ENCODE measurements at regions not wholly inside any gene's neighbourhood (a gene's known extent, or its start where the extent isn't known, plus 50 kb on each side); places are given as distances from the start of the nearest gene placed in this dataset.

DNA sequence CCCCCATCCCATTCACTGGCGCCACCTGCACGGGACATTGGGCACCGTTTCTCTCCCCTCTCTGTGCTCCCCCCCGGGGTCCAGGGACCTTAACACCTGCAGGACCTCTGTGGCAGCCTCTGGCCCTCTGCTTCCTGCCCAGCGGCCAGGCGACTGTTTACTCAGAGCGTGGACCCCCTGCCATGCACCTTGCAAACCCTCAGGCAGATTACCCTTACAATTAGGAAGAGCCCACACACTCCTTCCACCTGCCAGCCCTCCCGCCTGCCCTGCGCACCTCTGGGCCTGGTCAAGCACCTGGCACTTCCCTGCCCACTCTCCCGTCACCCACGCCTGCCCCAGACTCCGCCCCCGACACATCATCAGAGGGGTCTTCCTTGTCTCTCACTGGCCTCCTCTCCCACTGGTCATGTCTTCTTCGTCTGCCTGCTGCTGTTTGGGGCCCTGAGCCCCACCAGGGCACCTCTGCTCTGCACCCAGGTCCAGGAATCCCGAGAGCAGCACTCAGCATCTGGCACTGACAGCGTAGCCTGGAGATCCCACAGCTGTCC lies 281.3 kb upstream of the IRX4 start:
- TF ChIP-seq, protein P1, sequence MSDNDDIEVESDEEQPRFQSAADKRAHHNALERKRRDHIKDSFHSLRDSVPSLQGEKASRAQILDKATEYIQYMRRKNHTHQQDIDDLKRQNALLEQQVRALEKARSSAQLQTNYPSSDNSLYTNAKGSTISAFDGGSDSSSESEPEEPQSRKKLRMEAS (IDR thresholded peaks at IDR 0.05): no peak
- peaks cover 40% of the 10 kb centered on the region for H3K27me3 ChIP-seq (ENCODE audit: insufficient read depth, low read length)
- no peaks in the 10 kb centered on the region for H3K9me2 ChIP-seq (ENCODE audit: insufficient read depth)
- no TSS peak for BruUV-seq (replicated peaks)
- DNase-seq (ENCODE audit: low read depth, low spot score): no peak
- H3K27ac ChIP-seq (ENCODE audit: low read depth, low read length): no peak overlapping the region
- H3K36me3 ChIP-seq (ENCODE audit: control insufficient read depth in 1 of 2, insufficient read depth in 2 of 2, low read length in 2 of 2): no peaks in the 10 kb centered on the region
- no peak overlapping the region for H3K4me2 ChIP-seq (ENCODE audit: low read length)
- ATAC-seq: no peak
- no peak overlapping the region for H3K4me3 ChIP-seq (replicated peaks in 1 of 2; ENCODE audit: low read depth in 1 of 2, low read length in 2 of 2)
- intact Hi-C loops (cut with micrococcal nuclease): no loop called here
- ChIA-PET CTCF (no interaction called here), POLR2A (no interaction called here), RAD21 (ENCODE audit: low non-redundant PET in 1 of 2, low total read pairs in 2 of 2, uncharacterized antibody in 2 of 2, unreplicated experiment in 2 of 2) (interaction anchor here in 1 of 2 experiments (0.9 kb wide), 1 partner anchor 15 kb away, joined by 3 read pairs; no protein-coding TSS in a partner anchor)
- no peak overlapping the region for H2AFZ ChIP-seq (ENCODE audit: low read depth, low read length, poor library complexity, severe bottlenecking)
- no peaks in the 10 kb centered on the region for H3K4me1 ChIP-seq (ENCODE audit: control insufficient read depth in 1 of 2, insufficient read depth in 2 of 2, low read length in 2 of 2)
- no peaks in the 10 kb centered on the region for H3K79me2 ChIP-seq (ENCODE audit: insufficient read depth, low read length)
- no peaks in the 10 kb centered on the region for H4K20me1 ChIP-seq (ENCODE audit: insufficient read depth)
- no peak overlapping the region for H3K9ac ChIP-seq (ENCODE audit: low read length)
- no peaks in the 10 kb centered on the region for H3K9me3 ChIP-seq (ENCODE audit: control insufficient read depth in 1 of 2, insufficient read depth in 1 of 2, low read depth in 1 of 2, low read length in 2 of 2)

DNA sequence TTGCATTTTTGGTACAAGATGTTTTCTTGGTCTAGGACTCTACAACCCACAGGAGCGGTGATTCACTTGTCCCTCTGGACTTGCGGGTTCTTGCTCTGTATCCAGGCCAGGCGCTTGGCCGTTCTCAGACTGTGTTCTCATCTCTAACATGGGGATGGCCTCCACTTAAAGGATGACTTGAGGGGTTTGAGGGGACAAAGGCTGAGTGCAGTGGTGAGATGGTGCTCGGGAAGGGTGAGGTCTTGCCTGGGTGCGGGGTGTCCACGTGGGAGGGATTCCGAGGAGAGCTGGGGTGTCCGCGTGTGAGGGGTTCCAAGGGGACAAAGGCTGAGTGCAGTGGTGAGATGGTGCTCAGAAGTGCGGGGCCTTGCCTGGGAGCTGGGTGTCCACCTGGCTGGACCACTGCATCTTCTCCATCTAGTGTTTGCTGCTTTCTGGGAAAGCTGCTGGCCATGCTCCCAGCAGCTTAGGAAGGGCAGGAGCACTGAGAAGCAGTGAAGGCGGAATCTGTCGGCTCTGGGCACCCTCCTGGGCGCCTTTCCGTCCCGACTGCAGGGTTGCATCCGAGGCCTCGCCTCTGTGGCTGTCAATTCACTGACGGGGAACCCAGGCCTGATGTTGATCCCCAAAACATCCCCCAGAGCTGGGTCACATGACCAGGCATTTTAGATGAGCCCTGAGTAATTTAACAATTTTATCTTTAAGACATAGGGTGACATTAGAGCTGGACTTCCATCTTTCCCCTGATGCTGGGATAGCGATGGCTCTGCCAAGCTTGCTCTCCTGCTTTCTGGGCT lies 280.5 kb upstream of the IRX4 start:
- no peak for TF ChIP-seq ELF1 (IDR thresholded peaks at IDR 0.05; ENCODE audit: borderline replicate concordance, low read depth)
- ChIA-PET CTCF (no interaction called here), RAD21 (ENCODE audit: low non-redundant PET in 1 of 2, low total read pairs in 2 of 2, uncharacterized antibody in 2 of 2, unreplicated experiment in 2 of 2) (interaction anchor here in 1 of 2 experiments (0.9 kb wide), 1 partner anchor 14 kb away, joined by 3 read pairs; no protein-coding TSS in a partner anchor)

More for the DNA sequence above, 280.5 kb upstream of the IRX4 start:
- no peak overlapping the region for H3K4me3 ChIP-seq (replicated peaks in 1 of 2; ENCODE audit: low read depth in 1 of 2, low read length in 2 of 2)
- H3K9ac ChIP-seq (ENCODE audit: low read length): no peak overlapping the region
- ATAC-seq (no peak), DNase-seq (ENCODE audit: low read depth, low spot score) (no peak)
- H4K20me1 ChIP-seq (ENCODE audit: insufficient read depth): no peaks in the 10 kb centered on the region
- POLR2A ChIA-PET: no interaction called here
- no peak overlapping the region for H2AFZ ChIP-seq (ENCODE audit: low read depth, low read length, poor library complexity, severe bottlenecking)
- H3K36me3 ChIP-seq (ENCODE audit: control insufficient read depth in 1 of 2, insufficient read depth in 2 of 2, low read length in 2 of 2): no peaks in the 10 kb centered on the region
- no peak overlapping the region for H3K27ac ChIP-seq (ENCODE audit: low read depth, low read length)
- H3K4me2 ChIP-seq (ENCODE audit: low read length): no peak overlapping the region
- no peaks in the 10 kb centered on the region for H3K9me3 ChIP-seq (ENCODE audit: control insufficient read depth in 1 of 2, insufficient read depth in 1 of 2, low read depth in 1 of 2, low read length in 2 of 2)
- H3K79me2 ChIP-seq (ENCODE audit: insufficient read depth, low read length): no peaks in the 10 kb centered on the region
- intact Hi-C loops (cut with micrococcal nuclease): no loop called here
- BruUV-seq (replicated peaks): no TSS peak
- peaks cover 0 to 2% of the 10 kb centered on the region in 2 experiments; a peak in 1 of 4 replicates for H3K4me1 ChIP-seq (ENCODE audit: control insufficient read depth in 1 of 2, insufficient read depth in 2 of 2, low read length in 2 of 2)
- H3K27me3 ChIP-seq (ENCODE audit: insufficient read depth, low read length): peaks cover 34% of the 10 kb centered on the region
- H3K9me2 ChIP-seq (ENCODE audit: insufficient read depth): no peaks in the 10 kb centered on the region

Measured in HCT116 (cell line).